ENCODE measurements at regions not wholly inside any gene's neighbourhood (a gene's known extent, or its start where the extent isn't known, plus 50 kb on each side); places are given as distances from the start of the nearest gene placed in this dataset.

DNA sequence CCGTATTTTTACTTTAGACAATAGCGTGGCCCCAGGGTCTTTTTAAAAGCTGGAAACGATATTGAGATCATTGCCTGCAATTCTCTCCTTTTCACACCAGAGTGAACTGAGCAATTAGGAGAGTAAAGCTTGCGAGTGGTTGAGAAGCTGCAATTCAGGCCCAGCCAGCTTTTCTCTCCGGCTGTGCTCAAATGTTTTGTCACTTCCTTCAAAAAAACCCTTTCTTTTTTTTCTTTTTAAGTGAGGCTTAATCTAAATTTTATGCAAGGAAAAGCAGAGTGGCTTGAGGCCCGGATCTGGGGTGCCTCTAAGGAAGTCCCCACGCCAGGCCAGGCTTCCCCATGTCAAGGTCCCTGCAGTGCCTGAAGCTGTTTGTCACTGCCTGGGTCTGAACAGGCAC lies 433.9 kb downstream of the GLRX3 start (continued):
- TF ChIP-seq, protein P1, sequence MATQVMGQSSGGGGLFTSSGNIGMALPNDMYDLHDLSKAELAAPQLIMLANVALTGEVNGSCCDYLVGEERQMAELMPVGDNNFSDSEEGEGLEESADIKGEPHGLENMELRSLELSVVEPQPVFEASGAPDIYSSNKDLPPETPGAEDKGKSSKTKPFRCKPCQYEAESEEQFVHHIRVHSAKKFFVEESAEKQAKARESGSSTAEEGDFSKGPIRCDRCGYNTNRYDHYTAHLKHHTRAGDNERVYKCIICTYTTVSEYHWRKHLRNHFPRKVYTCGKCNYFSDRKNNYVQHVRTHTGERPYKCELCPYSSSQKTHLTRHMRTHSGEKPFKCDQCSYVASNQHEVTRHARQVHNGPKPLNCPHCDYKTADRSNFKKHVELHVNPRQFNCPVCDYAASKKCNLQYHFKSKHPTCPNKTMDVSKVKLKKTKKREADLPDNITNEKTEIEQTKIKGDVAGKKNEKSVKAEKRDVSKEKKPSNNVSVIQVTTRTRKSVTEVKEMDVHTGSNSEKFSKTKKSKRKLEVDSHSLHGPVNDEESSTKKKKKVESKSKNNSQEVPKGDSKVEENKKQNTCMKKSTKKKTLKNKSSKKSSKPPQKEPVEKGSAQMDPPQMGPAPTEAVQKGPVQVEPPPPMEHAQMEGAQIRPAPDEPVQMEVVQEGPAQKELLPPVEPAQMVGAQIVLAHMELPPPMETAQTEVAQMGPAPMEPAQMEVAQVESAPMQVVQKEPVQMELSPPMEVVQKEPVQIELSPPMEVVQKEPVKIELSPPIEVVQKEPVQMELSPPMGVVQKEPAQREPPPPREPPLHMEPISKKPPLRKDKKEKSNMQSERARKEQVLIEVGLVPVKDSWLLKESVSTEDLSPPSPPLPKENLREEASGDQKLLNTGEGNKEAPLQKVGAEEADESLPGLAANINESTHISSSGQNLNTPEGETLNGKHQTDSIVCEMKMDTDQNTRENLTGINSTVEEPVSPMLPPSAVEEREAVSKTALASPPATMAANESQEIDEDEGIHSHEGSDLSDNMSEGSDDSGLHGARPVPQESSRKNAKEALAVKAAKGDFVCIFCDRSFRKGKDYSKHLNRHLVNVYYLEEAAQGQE (IDR thresholded peaks at IDR 0.05; ENCODE audit: unreplicated experiment) = no peak
- TF ChIP-seq CREB1 (CRISPR knock-in tag; IDR thresholded peaks at IDR 0.05; ENCODE audit: low read depth) (no peak), POLR2AphosphoS5 (IDR thresholded peaks at IDR 0.05; ENCODE audit: low read depth) (no peak), ZNF114 (CRISPR knock-in tag; IDR thresholded peaks at IDR 0.05) (no peak)

DNA sequence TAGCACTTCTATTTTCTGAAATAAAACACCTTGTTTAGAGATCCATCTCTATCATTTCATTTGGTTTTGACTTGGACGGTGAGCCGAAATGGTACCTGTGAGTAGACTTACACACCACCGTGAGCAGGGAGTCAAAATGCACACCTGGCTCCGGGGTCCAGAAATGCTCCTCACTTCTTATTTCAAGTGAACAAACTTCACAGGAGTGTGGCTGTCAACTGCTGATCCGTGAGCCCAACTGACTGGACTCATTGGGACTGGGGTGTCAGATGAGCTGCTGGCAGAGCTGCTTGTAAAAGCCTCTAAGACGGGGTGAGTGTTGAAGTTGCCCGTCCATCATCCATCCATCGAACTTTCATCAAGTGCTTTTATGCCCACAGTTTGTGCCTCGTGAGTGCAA lies 435.5 kb downstream of the GLRX3 start:
- Histone ChIP-seq H3K27me3 (ENCODE audit: insufficient read depth) (no peaks in the 10 kb centered on the region), H3K36me3 (ENCODE audit: insufficient read depth) (no peaks in the 10 kb centered on the region), H2AFZ (no peak overlapping the region), H3K79me2 (replicated peaks; ENCODE audit: insufficient read depth) (no peaks in the 10 kb centered on the region), H3K4me3 (no peak overlapping the region), H3K4me1 (ENCODE audit: insufficient read depth) (no peaks in the 10 kb centered on the region), H3F3A (replicated peaks; ENCODE audit: low read depth) (no peaks in the 10 kb centered on the region), H3K9me2 (ENCODE audit: insufficient read depth) (no peaks in the 10 kb centered on the region), H4K20me1 (replicated peaks; ENCODE audit: insufficient read depth) (no peaks in the 10 kb centered on the region), H3K27ac (ENCODE audit: low read depth) (no peak overlapping the region), H3K4me2 (no peak overlapping the region)
- Mint-ChIP-seq H3K36me3 (ENCODE audit: low read depth) (peaks cover 58% of the 10 kb centered on the region), H3K27ac (no peak overlapping the region), H3K27me3 (ENCODE audit: insufficient read depth, low read depth, poor library complexity) (peaks cover 5% of the 10 kb centered on the region), H3K9me3 (peaks cover 90% of the 10 kb centered on the region), H3K4me3 (no peak overlapping the region), H3K4me1 (no peaks in the 10 kb centered on the region)
- ATAC-seq (no peak), DNase-seq (ENCODE audit: low spot score) (no peak)
- TF ChIP-seq, protein P1 (IDR thresholded peaks at IDR 0.05; ENCODE audit: unreplicated experiment) = no peak
- TF ChIP-seq ZNF114 (CRISPR knock-in tag; IDR thresholded peaks at IDR 0.05) = no peak
- TF ChIP-seq, protein P2, sequence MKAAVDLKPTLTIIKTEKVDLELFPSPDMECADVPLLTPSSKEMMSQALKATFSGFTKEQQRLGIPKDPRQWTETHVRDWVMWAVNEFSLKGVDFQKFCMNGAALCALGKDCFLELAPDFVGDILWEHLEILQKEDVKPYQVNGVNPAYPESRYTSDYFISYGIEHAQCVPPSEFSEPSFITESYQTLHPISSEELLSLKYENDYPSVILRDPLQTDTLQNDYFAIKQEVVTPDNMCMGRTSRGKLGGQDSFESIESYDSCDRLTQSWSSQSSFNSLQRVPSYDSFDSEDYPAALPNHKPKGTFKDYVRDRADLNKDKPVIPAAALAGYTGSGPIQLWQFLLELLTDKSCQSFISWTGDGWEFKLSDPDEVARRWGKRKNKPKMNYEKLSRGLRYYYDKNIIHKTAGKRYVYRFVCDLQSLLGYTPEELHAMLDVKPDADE (IDR thresholded peaks at IDR 0.05) = no peak
- TF ChIP-seq, protein P3, sequence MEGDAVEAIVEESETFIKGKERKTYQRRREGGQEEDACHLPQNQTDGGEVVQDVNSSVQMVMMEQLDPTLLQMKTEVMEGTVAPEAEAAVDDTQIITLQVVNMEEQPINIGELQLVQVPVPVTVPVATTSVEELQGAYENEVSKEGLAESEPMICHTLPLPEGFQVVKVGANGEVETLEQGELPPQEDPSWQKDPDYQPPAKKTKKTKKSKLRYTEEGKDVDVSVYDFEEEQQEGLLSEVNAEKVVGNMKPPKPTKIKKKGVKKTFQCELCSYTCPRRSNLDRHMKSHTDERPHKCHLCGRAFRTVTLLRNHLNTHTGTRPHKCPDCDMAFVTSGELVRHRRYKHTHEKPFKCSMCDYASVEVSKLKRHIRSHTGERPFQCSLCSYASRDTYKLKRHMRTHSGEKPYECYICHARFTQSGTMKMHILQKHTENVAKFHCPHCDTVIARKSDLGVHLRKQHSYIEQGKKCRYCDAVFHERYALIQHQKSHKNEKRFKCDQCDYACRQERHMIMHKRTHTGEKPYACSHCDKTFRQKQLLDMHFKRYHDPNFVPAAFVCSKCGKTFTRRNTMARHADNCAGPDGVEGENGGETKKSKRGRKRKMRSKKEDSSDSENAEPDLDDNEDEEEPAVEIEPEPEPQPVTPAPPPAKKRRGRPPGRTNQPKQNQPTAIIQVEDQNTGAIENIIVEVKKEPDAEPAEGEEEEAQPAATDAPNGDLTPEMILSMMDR (conservative IDR thresholded peaks at IDR 0.05; ENCODE audit: low read depth in 2 of 2) = no peak
- TF ChIP-seq POLR2AphosphoS5 (IDR thresholded peaks at IDR 0.05; ENCODE audit: low read depth) = no peak
- no peak for TF ChIP-seq CREB1 (CRISPR knock-in tag; IDR thresholded peaks at IDR 0.05; ENCODE audit: low read depth)
- TF ChIP-seq EZH2 (IDR thresholded peaks at IDR 0.05; ENCODE audit: low read depth, unreplicated experiment) = no peak
- no peak for TF ChIP-seq ZNF331 (CRISPR knock-in tag; IDR thresholded peaks at IDR 0.05; ENCODE audit: low read depth)
- TF ChIP-seq STAT1 (IDR thresholded peaks at IDR 0.05; ENCODE audit: unreplicated experiment) = no peak
- no peak for TF ChIP-seq EZH2phosphoT487 (IDR thresholded peaks at IDR 0.05; ENCODE audit: unreplicated experiment)
- TF ChIP-seq NANOG (IDR thresholded peaks at IDR 0.05; ENCODE audit: borderline replicate concordance) = no peak

All from GM23338 (cell line).